Middle frontal gyrus (tissue), 1 donor: ENCODE measurements at regions not wholly inside any gene's neighbourhood (a gene's known extent, or its start where the extent isn't known, plus 50 kb on each side); places are given as distances from the start of the nearest gene placed in this dataset.
"Not testable (repeated sequence)": the region's sequence is repeated elsewhere in the genome, so short reads cannot be mapped to it uniquely, and the experiment has no call there.

ENCODE experiments used
- DNase-seq: peaks from one replicate; pipeline ENCODE4 v3.0.0-alpha.2; 2015; ENCODE audit warnings: low spot score; ENCODE audit errors: extremely low spot score

GRCh38 chrX:40530509-40530908, 50.3 kb upstream of the ATP6AP2 start:
- DNase-seq: no peak

- no peak for DNase-seq
These were observed 53.2 kb upstream of the ATP6AP2 start for GRCh38 chrX:40527543-40527942.

GRCh38 chrX:40526412-40526811, 54.4 kb upstream of the ATP6AP2 start:
- DNase-seq: no peak

- DNase-seq: not testable (repeated sequence)
These were observed 54.9 kb upstream of the ATP6AP2 start for GRCh38 chrX:40525901-40526300.

GRCh38 chrX:40524423-40524822, 56.3 kb upstream of the ATP6AP2 start:
- DNase-seq: no peak

DNA sequence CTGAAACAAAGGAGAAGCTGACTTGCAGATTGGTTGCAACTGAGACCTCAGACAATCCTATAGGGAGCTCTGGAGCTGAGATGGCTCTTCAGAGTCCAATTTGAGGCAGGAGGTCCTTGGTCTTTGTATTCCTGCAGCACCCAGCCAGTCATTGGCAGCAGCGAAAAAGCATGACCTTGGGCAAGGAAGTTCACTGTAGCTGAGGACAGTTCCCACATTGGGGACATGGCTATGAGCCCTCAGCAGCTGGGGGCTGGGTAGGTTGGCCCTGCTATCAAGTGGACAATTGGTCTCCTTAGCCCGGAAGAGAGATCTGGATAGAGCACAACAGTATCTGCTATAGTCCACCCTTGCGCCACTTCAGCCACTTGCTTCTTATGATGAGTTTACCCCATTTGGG, 56.9 kb upstream of the ATP6AP2 start:
- DNase-seq: no peak

GRCh38 chrX:40521868-40522450, 58.8 kb upstream of the ATP6AP2 start:
- no peak for DNase-seq

GRCh38 chrX:40514376-40514775, 66.4 kb upstream of the ATP6AP2 start:
- no peak for DNase-seq

DNA sequence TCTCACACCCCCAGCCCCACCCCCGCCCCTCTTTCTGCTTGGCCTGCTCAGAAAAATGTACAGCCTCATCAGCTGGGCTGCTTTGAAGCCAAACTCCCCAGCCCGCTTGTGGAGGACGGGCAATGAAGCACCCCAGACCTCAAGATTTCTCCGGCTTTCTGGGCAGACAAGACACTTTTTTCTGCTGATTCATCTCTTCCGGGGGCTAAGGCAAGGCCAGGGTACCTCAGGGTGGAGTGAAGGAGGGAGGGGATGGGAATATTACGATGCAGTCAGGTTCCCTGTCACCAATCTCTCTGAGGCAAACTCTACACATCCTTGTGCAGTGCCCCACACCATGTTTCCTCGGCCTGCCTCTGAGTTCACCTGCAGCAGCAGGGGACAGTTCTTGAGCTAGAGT, 66.9 kb upstream of the ATP6AP2 start:
- no peak for DNase-seq

DNA sequence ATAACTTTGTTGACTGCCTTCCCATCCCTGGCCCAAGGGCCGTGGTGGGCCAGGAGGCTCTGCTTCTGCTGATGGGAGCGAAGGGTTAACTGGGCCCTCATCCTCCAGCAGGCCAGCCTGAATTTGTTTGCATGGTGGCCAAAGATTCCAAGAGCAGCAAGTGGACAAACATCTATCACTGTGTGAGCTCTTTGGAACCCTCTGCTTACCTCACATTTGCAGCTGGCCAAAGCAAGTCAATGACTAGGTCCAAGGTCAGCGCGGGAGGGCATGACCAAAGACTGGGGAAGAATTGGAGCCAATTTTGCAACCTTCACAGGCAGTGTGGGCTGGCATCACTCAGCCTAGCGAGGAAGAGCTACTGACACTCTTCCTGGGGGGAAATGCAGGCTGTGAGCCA, 67.8 kb upstream of the ATP6AP2 start:
- no peak for DNase-seq

DNA sequence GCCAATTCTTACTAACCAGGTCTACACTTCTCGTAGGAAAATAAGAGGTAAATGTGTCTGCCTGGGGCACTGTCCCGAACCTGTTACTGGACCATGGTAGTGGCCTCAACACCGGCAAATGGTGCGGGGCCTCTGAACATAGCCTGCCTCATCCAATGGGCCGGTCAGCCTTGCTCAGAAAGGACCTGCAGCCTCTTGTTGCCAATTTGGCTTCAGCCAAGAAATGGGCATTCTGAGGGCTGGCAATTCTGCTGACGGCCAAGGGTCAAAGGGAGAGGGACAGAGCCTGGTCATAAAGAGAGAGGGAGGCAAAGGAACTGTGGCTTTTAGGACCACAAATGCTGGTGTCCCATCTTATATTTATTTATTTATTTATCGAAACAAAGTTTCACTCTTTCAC, 69.5 kb upstream of the ATP6AP2 start:
- no peak for DNase-seq

DNA sequence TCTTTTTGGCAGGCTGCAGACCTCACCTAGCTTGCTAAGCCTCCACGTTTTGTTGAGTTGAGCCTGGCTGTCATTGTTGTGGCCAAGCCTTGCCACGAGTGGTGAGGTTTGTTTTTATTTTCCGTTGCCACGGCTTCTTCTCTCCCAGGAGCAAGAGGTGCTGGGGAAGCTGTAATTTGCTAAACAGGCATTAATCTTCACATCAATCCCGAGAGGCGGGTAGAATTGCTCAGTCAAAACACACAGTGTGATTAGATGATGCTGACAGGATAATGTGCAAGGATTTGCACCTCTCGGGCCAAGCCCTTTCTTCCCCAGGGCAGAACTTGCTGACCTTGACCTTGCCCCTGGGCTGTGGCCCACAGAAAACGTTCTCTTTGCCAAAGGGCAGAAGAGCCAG, 72.2 kb upstream of the ATP6AP2 start:
- DNase-seq: no peak

DNA sequence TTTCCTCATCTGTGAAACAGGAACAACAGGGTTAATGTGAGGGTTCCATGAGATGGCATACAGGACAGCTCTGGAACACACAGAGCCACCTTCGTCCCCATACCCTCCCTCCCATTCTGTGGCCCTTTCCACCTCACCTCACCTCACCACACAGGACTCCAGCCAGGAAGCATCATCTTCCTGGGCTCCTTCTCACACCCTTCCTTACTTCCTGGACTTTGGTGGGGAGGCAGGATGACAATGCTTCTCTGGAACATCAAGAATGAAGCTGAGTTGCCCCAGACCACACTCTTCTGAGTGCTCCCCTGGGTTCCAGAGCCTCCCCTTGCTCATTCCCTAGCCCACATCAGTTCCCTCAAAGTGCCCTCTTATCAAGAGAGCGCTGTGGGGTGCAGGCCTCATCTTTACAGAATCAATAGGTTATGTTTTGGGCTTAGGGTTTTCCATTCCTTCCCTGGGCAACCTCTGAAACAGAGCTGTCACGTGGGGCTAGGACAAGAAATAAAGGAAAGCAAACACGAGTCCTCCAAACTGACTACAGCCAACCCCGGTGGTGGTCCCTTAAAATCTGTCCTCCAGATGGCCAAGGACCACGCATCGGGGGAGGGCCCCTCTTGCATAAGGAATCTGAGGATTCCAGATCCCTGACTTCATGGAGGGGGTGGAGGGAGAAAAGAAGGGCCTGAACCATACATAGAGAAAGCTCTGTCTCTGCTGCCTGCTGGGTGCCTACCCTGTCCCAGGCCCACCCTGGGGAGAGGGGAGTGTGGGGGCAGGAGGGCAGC, 74.4 kb upstream of the ATP6AP2 start:
- no peak for DNase-seq

DNA sequence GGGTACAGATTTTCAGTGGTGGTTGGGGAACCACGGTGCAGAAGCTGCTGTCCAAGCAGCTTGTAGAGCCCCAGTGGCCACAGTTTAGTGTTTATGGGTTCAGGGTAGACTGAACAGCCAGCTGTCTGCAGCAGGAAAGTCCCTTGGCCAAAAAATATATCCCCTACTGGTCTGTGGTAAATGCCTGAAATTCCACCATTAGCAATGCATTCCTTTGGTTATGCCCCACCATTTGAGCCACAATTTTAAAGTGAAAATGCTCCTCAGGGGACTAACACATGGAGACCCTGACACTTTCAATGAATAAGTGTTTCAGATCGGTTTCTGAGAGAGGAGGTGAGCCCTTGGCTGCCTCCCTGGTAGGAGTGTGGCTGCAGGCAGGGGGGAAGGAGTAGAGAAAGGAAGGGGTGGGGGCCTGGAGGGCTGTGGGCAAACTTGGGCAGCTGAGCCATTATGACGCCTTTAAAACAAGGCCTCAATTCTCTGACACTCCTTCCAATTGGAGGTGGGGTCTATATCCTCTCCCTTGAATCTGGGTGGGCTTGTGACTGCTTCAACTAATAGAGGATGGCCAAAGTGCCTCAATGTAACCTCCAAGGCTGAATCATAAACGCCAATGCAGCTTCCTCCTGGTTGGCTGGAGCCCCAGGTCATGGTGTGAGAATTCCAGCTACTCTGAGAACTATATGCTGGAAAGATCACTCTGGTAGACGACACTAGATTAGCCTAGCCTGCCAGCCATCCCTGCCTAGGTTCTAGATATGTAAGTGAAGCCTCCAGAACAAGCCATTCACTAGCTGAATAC, 75.8 kb upstream of the ATP6AP2 start:
- no peak for DNase-seq

GRCh38 chrX:40503094-40503493, 77.7 kb upstream of the ATP6AP2 start:
- no peak for DNase-seq

DNA sequence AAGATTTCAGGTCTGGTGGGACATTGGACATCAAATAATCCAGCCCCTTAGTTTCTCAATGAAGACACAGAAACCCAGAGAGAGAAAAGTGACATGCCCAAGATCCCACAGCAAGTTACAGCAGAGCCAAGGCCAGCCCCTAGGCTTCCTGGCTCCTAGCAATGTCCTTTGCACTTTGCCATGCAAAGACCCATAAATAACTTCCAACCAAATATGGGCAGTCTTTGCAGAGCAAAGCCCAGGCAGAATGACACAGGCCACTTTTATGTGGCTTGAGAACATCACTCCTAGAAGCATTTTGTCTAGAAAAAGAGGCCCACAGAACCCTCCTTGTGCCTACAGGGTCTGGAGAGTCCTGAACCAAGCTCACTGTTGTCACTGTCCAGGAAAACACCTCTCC, 78.1 kb upstream of the ATP6AP2 start:
- DNase-seq: no peak

DNA sequence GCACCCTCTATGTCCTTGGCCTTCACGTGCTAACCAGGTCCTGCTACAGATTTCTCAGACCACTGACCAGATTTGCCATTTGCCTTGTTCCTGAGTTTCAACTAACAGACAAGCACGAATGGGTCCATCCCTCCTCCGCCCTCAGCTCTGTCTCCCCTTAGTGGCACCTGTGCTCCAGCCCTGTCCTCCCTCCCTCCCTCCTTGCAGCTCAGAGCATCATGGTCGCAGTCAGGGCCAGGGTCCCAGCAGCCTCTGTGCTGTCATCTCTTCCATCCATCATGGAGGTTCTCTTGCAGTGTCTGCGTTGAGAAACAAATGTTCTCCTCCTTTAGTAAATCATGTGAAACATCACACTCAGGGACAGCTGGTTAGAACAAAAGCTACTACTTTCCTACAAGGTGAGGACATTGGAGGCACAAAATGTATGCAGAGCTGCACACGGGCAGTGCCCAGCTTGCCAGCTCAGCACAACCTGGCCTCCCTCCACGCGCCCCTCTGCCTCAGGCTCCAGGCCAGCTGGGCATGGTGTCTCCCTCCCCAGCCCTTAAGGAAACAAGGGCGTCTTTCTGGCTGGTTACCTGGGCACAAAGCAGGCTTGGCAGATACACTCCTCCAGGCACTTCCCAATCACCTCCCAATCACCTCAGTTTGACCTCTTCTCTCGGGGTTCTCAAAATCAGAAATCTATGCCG, 79.5 kb upstream of the ATP6AP2 start:
- DNase-seq: no peak

DNA sequence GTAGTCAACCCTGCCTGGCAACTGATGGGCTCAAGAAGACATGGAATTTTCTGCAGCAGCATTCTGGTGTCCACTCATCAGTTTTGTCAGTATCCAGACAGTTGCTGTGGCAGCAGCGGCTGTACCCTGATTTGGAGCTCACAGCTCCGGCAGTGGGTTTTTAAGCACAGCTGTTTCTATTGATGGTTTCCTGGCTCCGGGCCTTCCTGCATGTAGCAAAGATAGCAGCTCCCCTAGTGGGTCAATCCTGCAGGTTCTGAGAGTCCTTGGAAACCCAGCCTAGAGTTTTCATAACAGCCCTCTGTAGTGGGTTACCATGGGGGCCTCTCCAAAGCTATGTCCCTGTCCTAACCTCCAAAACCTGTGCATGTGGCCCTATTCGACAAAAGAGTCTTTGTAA, 84.0 kb upstream of the ATP6AP2 start:
- DNase-seq: no peak

GRCh38 chrX:40495659-40496058, 85.1 kb upstream of the ATP6AP2 start:
- DNase-seq: no peak

DNA sequence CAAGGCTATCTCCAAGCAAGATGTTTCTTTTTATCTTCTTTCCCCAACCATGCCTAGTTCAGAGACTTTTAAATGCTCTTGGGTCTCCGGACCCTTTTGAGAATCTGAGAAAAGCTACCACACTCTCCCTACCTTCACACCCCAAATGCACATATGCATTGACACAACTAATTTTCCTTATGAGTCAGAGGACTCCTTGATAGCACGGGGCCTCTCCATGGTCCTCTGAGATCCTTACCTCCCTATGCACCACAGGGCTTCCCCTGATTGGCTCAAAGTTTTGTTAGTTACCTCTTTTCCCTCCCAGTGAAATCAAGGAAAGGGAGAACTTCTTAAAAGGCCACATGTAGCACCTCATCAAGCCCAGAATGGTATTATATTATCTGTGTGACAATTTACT, 86.8 kb upstream of the ATP6AP2 start:
- DNase-seq: no peak

DNA sequence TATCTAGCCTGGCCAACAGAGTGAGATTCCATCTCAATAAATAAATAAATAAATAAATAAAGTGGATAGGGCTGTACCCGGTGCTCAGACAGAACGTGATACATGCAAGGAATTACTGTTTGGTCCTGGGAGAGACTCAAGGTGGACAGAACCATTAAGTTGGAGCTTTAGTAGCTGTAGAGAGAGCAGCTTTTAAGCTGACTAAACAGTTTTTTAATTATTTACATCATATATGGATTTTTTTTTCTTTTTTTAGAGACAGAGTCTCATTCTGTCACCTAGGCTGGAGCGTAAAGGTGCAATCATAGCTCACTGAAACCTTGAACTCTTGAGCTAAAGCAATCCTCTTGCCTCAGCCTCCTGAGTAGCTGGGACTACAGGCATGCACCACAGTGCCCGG, 92.5 kb upstream of the ATP6AP2 start:
- no peak for DNase-seq

GRCh38 chrX:40485973-40486372, 94.8 kb upstream of the ATP6AP2 start:
- DNase-seq: no peak
